ENCODE measurements at regions not wholly inside any gene's neighbourhood (a gene's known extent, or its start where the extent isn't known, plus 50 kb on each side); places are given as distances from the start of the nearest gene placed in this dataset.

DNA sequence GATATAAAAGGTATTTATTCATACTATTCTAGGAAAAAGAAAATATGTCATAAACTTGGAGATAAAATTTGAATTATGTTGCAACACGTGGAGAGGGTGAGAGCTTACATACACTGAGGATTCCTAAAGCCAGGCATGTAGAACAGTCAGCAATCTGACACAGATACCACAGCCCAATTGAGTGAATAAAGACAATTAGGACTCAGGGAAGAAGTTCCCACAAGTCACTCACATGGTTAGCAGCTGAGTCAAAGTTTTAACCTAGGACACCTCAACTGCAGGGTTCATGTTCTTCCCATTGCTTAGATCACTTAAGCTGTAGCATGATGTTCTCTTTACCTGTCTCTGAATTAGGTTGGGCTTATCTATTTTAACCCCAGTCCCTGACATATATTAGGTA, 189.5 kb downstream of the CMPK2 start:
- Histone ChIP-seq H3K27ac (no peak overlapping the region), H3K9me3 (no peaks in the 10 kb centered on the region), H3K4me1 (no peaks in the 10 kb centered on the region), H3K27me3 (no peaks in the 10 kb centered on the region), H3K36me3 (no peaks in the 10 kb centered on the region), H3K4me3 (no peak overlapping the region)
- FAIRE-seq (no peak), ATAC-seq (no peak), DNase-seq (no peak)
- intact Hi-C loops (cut with DNase I) = no loop called here
- 37 to 41% methylated on average over 1 of the region's 1 CpG for WGBS, 2 donors
- TF ChIP-seq, protein P1, sequence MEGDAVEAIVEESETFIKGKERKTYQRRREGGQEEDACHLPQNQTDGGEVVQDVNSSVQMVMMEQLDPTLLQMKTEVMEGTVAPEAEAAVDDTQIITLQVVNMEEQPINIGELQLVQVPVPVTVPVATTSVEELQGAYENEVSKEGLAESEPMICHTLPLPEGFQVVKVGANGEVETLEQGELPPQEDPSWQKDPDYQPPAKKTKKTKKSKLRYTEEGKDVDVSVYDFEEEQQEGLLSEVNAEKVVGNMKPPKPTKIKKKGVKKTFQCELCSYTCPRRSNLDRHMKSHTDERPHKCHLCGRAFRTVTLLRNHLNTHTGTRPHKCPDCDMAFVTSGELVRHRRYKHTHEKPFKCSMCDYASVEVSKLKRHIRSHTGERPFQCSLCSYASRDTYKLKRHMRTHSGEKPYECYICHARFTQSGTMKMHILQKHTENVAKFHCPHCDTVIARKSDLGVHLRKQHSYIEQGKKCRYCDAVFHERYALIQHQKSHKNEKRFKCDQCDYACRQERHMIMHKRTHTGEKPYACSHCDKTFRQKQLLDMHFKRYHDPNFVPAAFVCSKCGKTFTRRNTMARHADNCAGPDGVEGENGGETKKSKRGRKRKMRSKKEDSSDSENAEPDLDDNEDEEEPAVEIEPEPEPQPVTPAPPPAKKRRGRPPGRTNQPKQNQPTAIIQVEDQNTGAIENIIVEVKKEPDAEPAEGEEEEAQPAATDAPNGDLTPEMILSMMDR (IDR thresholded peaks at IDR 0.05) = no peak

DNA sequence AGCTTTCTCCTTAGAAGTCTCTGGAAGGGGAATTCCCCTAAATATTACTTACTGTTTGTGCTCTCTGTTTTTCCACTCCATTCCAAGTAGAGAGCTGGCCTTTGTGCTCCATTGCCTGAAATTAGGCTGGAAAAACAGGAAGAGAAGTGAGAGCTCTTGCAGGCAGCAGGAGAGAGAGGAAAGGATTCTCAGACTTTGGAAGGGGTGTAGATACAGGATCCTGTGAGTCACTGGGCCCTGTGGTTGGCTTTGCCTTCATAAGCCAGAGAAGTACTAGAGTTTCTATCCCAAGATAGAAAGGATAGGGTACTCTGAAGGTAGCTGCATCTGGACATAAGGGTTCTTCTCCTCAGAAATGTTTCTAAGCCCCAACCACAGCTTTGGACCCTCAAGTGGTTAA, 188.9 kb downstream of the CMPK2 start:
- FAIRE-seq (no peak), ATAC-seq (no peak), DNase-seq (no peak)
- no peaks in the 10 kb centered on the region for H3K27me3 ChIP-seq
- H3K9me3 ChIP-seq = no peaks in the 10 kb centered on the region
- intact Hi-C loops (cut with DNase I) = no loop called here
- no peaks in the 10 kb centered on the region for H3K36me3 ChIP-seq
- no peak overlapping the region for H3K27ac ChIP-seq
- H3K4me3 ChIP-seq = no peak overlapping the region
- no peaks in the 10 kb centered on the region for H3K4me1 ChIP-seq
- TF ChIP-seq, protein P1 (IDR thresholded peaks at IDR 0.05) = no peak

DNA sequence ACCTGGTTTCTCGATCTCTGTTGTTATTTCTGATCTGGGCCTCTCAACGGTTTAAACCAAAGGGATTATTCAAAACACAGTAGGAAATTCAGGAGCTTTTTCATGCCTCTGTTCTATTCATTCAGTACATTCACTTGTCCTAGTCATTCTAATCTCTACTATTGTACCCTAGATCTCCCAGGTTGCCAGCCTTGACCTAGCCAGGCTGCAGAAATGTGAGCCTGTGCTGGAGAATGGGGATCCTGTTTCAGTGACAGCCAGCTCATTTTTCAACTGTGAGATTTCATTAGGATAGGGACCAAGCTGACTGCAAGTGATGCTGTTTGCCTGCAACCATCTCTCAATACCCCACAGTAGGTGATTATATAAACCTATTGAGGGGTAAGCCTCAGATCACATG, 186.2 kb downstream of the CMPK2 start:
- H3K4me1 ChIP-seq = no peaks in the 10 kb centered on the region
- DNase-seq (no peak), ATAC-seq (no peak), FAIRE-seq (no peak)
- TF ChIP-seq, protein P1 (IDR thresholded peaks at IDR 0.05) = no peak
- H3K4me3 ChIP-seq = no peak overlapping the region
- intact Hi-C loops (cut with DNase I) = no loop called here
- H3K36me3 ChIP-seq = no peaks in the 10 kb centered on the region
- no peaks in the 10 kb centered on the region for H3K9me3 ChIP-seq
- WGBS, 2 donors = 70 to 73% methylated on average over 2 of the region's 2 CpGs
- no peak overlapping the region for H3K27ac ChIP-seq
- H3K27me3 ChIP-seq = no peaks in the 10 kb centered on the region

DNA sequence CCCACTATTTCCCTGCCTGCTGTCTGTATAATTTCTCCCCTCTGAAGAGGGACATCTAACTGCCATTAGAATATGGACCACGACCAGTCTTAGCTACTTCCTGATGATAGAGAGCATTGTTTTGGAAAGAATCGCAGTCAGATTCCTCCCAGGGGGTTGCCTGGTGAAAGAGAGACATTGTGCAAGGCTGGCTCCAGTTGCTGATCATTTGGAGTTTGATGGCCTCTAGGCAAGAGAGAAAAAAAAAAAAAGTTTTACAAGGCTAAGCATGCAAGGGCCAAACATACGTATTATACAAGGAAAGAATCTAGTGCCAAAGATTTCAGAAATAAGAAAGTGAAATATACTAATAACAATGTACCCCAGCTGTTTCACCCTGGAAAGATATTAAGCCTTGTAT, 182.2 kb downstream of the CMPK2 start:
- FAIRE-seq (no peak), ATAC-seq (no peak), DNase-seq (no peak)
- no peaks in the 10 kb centered on the region for H3K27me3 ChIP-seq
- H3K4me3 ChIP-seq = no peak overlapping the region
- TF ChIP-seq, protein P1 (IDR thresholded peaks at IDR 0.05) = no peak
- intact Hi-C loops (cut with DNase I) = no loop called here
- 52 to 69% methylated on average over 3 of the region's 3 CpGs for WGBS, 2 donors
- H3K36me3 ChIP-seq = no peaks in the 10 kb centered on the region
- H3K27ac ChIP-seq = no peak overlapping the region
- H3K4me1 ChIP-seq = no peaks in the 10 kb centered on the region
- H3K9me3 ChIP-seq = no peaks in the 10 kb centered on the region

DNA sequence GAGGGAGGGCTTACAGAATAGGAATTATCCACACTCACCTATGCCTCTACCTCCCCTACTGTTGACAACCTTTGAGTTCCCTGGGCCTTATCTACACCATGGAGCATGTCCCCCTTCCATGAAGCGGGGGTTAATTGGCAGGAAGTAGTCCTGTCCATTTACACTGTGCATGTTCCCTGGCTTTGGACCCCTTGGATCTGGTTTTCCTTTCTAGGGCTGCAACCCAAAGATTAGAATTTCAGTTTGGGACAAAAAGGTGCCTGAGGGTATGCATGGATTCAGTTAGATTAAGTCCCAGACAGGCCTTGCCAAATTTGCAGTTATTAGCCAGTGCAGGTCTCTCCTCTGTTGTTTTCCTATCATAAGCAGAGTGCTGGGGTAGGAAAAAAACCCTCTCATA, 180.3 kb downstream of the CMPK2 start:
- H3K4me1 ChIP-seq = no peaks in the 10 kb centered on the region
- DNase-seq (no peak), FAIRE-seq (no peak), ATAC-seq (no peak)
- WGBS, 2 donors = 88 to 93% methylated on average over 1 of the region's 1 CpG
- TF ChIP-seq, protein P1 (IDR thresholded peaks at IDR 0.05) = no peak
- intact Hi-C loops (cut with DNase I) = no loop called here
- H3K27ac ChIP-seq = no peak overlapping the region
- no peaks in the 10 kb centered on the region for H3K9me3 ChIP-seq
- no peak overlapping the region for H3K4me3 ChIP-seq
- no peaks in the 10 kb centered on the region for H3K36me3 ChIP-seq
- H3K27me3 ChIP-seq = no peaks in the 10 kb centered on the region

Measured in pancreas (tissue), 10 donors.